Activated CD4-positive, alpha-beta memory T cell treated with anti-CD3 and anti-CD28 coated beads for 36 hours (primary cell): ENCODE measurements at regions not wholly inside any gene's neighbourhood (a gene's known extent, or its start where the extent isn't known, plus 50 kb on each side); places are given as distances from the start of the nearest gene placed in this dataset.

ENCODE experiments used
- CTCF ChIA-PET: fragments of 350-600 bp; sonication (Branson Sonifier 250); formaldehyde crosslinking; loops from one replicate; lab custom pipeline; 2021; ENCODE audit warnings: antibody characterized with exemption, inconsistent platforms; lab: Charles Lee
- POLR2A ChIA-PET: fragments of 350-600 bp; sonication (Branson Sonifier 250); formaldehyde crosslinking; loops from one replicate; lab custom pipeline; 2021; ENCODE audit warnings: antibody characterized with exemption; lab: Charles Lee
- DNase-seq: peaks from one replicate; pipeline ENCODE4 v3.0.0-alpha.2; 2020
- H3K27ac Mint-ChIP-seq: one replicate; pipeline ENCODE4 v1.8.0; 2021; ENCODE audit warnings: mixed read lengths
- H3K27me3 Mint-ChIP-seq: one replicate; pipeline ENCODE4 v1.8.0; 2021; ENCODE audit warnings: mixed read lengths
- H3K36me3 Mint-ChIP-seq: one replicate; pipeline ENCODE4 v1.8.0; 2021; ENCODE audit warnings: mixed read lengths
- H3K4me1 Mint-ChIP-seq: one replicate; pipeline ENCODE4 v1.8.0; 2021; ENCODE audit warnings: low read depth, mixed read lengths
- H3K4me3 Mint-ChIP-seq: one replicate; pipeline ENCODE4 v1.8.0; 2021; ENCODE audit warnings: mild to moderate bottlenecking, mixed read lengths
- H3K9me3 Mint-ChIP-seq: one replicate; pipeline ENCODE4 v1.8.0; 2021; ENCODE audit warnings: mixed read lengths
- intact Hi-C: fragments of 100-400 bp; cut with micrococcal nuclease; formaldehyde crosslinking; loops from one replicate; pipeline ENCODE4 v1.15.1; 2023

GRCh38 chr5:43893951-43894684 lies 291.1 kb downstream of the NNT start:
- intact Hi-C loops: no loop called here
- DNase-seq: no peak
- no peak overlapping the region for H3K27ac Mint-ChIP-seq
- H3K9me3 Mint-ChIP-seq: peaks cover 3% of the 10 kb centered on the region
- CTCF ChIA-PET: no interaction called here
- H3K36me3 Mint-ChIP-seq: no peaks in the 10 kb centered on the region
- POLR2A ChIA-PET: no interaction called here
- H3K4me1 Mint-ChIP-seq: no peaks in the 10 kb centered on the region
- no peak overlapping the region for H3K4me3 Mint-ChIP-seq
- H3K27me3 Mint-ChIP-seq: no peaks in the 10 kb centered on the region

- Mint-ChIP-seq H3K27ac (no peak overlapping the region), H3K4me3 (no peak overlapping the region), H3K36me3 (no peaks in the 10 kb centered on the region), H3K27me3 (no peaks in the 10 kb centered on the region), H3K9me3 (peaks cover 3% of the 10 kb centered on the region), H3K4me1 (no peaks in the 10 kb centered on the region)
- intact Hi-C loops: no loop called here
- ChIA-PET CTCF (no interaction called here), POLR2A (no interaction called here)
- DNase-seq: no peak
These were observed 288.1 kb downstream of the NNT start for GRCh38 chr5:43891112-43891511.

GRCh38 chr5:43889233-43889632 lies 286.3 kb downstream of the NNT start:
- H3K4me3 Mint-ChIP-seq: no peak overlapping the region
- H3K27me3 Mint-ChIP-seq: no peaks in the 10 kb centered on the region
- H3K9me3 Mint-ChIP-seq: no peaks in the 10 kb centered on the region
- no peak for DNase-seq
- ChIA-PET CTCF (no interaction called here), POLR2A (no interaction called here)
- no peak overlapping the region for H3K27ac Mint-ChIP-seq
- intact Hi-C loops: no loop called here
- no peaks in the 10 kb centered on the region for H3K36me3 Mint-ChIP-seq
- H3K4me1 Mint-ChIP-seq: no peaks in the 10 kb centered on the region

GRCh38 chr5:43875741-43876140 lies 272.8 kb downstream of the NNT start:
- no peaks in the 10 kb centered on the region for H3K9me3 Mint-ChIP-seq
- no peak for DNase-seq
- H3K4me1 Mint-ChIP-seq: no peaks in the 10 kb centered on the region
- H3K27ac Mint-ChIP-seq: no peak overlapping the region
- ChIA-PET POLR2A (no interaction called here), CTCF (no interaction called here)
- H3K4me3 Mint-ChIP-seq: no peak overlapping the region
- H3K27me3 Mint-ChIP-seq: no peaks in the 10 kb centered on the region
- intact Hi-C loops: no loop called here
- no peaks in the 10 kb centered on the region for H3K36me3 Mint-ChIP-seq

GRCh38 chr5:43874772-43875171 lies 271.8 kb downstream of the NNT start:
- no peak overlapping the region for H3K4me3 Mint-ChIP-seq
- H3K9me3 Mint-ChIP-seq: no peaks in the 10 kb centered on the region
- ChIA-PET POLR2A (no interaction called here), CTCF (no interaction called here)
- H3K36me3 Mint-ChIP-seq: no peaks in the 10 kb centered on the region
- H3K4me1 Mint-ChIP-seq: no peaks in the 10 kb centered on the region
- intact Hi-C loops: no loop called here
- H3K27me3 Mint-ChIP-seq: no peaks in the 10 kb centered on the region
- H3K27ac Mint-ChIP-seq: no peak overlapping the region
- no peak for DNase-seq

- no peaks in the 10 kb centered on the region for H3K36me3 Mint-ChIP-seq
- intact Hi-C loops: no loop called here
- CTCF ChIA-PET: no interaction called here
- H3K4me3 Mint-ChIP-seq: no peak overlapping the region
- no peaks in the 10 kb centered on the region for H3K27me3 Mint-ChIP-seq
- no peak overlapping the region for H3K27ac Mint-ChIP-seq
- H3K9me3 Mint-ChIP-seq: no peaks in the 10 kb centered on the region
- POLR2A ChIA-PET: no interaction called here
- H3K4me1 Mint-ChIP-seq: no peaks in the 10 kb centered on the region
- DNase-seq: no peak
These were observed 270.8 kb downstream of the NNT start for GRCh38 chr5:43873791-43874190.

GRCh38 chr5:43859309-43859708 lies 256.3 kb downstream of the NNT start:
- intact Hi-C loops: no loop called here
- CTCF ChIA-PET: no interaction called here
- Mint-ChIP-seq H3K36me3 (no peaks in the 10 kb centered on the region), H3K27me3 (no peaks in the 10 kb centered on the region), H3K4me3 (no peak overlapping the region), H3K9me3 (no peaks in the 10 kb centered on the region), H3K4me1 (no peaks in the 10 kb centered on the region), H3K27ac (no peak overlapping the region)
- POLR2A ChIA-PET: no interaction called here
- DNase-seq: no peak

- CTCF ChIA-PET: no interaction called here
- Mint-ChIP-seq H3K27ac (no peak overlapping the region), H3K9me3 (no peaks in the 10 kb centered on the region), H3K27me3 (no peaks in the 10 kb centered on the region), H3K4me3 (no peak overlapping the region), H3K4me1 (no peaks in the 10 kb centered on the region), H3K36me3 (no peaks in the 10 kb centered on the region)
- POLR2A ChIA-PET: no interaction called here
- intact Hi-C loops: no loop called here
- no peak for DNase-seq
These were observed 252.5 kb downstream of the NNT start for GRCh38 chr5:43855452-43855851.

- Mint-ChIP-seq H3K4me3 (no peak overlapping the region), H3K27me3 (no peaks in the 10 kb centered on the region), H3K36me3 (no peaks in the 10 kb centered on the region), H3K4me1 (no peaks in the 10 kb centered on the region), H3K9me3 (no peaks in the 10 kb centered on the region), H3K27ac (no peak overlapping the region)
- ChIA-PET POLR2A (no interaction called here), CTCF (no interaction called here)
- intact Hi-C loops: no loop called here
- DNase-seq: no peak
These were observed 251.8 kb downstream of the NNT start for GRCh38 chr5:43854697-43855292.

GRCh38 chr5:43852279-43852678 lies 249.3 kb downstream of the NNT start:
- Mint-ChIP-seq H3K9me3 (no peaks in the 10 kb centered on the region), H3K36me3 (no peaks in the 10 kb centered on the region), H3K27me3 (no peaks in the 10 kb centered on the region), H3K4me3 (no peak overlapping the region), H3K4me1 (no peaks in the 10 kb centered on the region), H3K27ac (no peak overlapping the region)
- DNase-seq: no peak
- POLR2A ChIA-PET: no interaction called here
- intact Hi-C loops: no loop called here
- CTCF ChIA-PET: no interaction called here

- Mint-ChIP-seq H3K4me3 (no peak overlapping the region), H3K27ac (no peak overlapping the region), H3K27me3 (no peaks in the 10 kb centered on the region), H3K36me3 (no peaks in the 10 kb centered on the region), H3K4me1 (no peaks in the 10 kb centered on the region), H3K9me3 (no peaks in the 10 kb centered on the region)
- ChIA-PET POLR2A (no interaction called here), CTCF (no interaction called here)
- intact Hi-C loops: no loop called here
- no peak for DNase-seq
These were observed 248.8 kb downstream of the NNT start for GRCh38 chr5:43851741-43852140.

- no peak for DNase-seq
- Mint-ChIP-seq H3K36me3 (no peaks in the 10 kb centered on the region), H3K27ac (no peak overlapping the region), H3K27me3 (no peaks in the 10 kb centered on the region), H3K4me3 (no peak overlapping the region), H3K9me3 (no peaks in the 10 kb centered on the region), H3K4me1 (no peaks in the 10 kb centered on the region)
- ChIA-PET CTCF (no interaction called here), POLR2A (no interaction called here)
- intact Hi-C loops: no loop called here
These were observed 237.6 kb downstream of the NNT start for GRCh38 chr5:43840424-43841125.

- H3K4me3 Mint-ChIP-seq: no peak overlapping the region
- H3K9me3 Mint-ChIP-seq: no peaks in the 10 kb centered on the region
- H3K27ac Mint-ChIP-seq: no peak overlapping the region
- intact Hi-C loops: no loop called here
- no peaks in the 10 kb centered on the region for H3K4me1 Mint-ChIP-seq
- H3K36me3 Mint-ChIP-seq: no peaks in the 10 kb centered on the region
- ChIA-PET CTCF (no interaction called here), POLR2A (no interaction called here)
- no peak for DNase-seq
- H3K27me3 Mint-ChIP-seq: no peaks in the 10 kb centered on the region
These were observed 236.2 kb downstream of the NNT start for GRCh38 chr5:43839218-43839617.
